GM23338 (cell line): ENCODE measurements at regions not wholly inside any gene's neighbourhood (a gene's known extent, or its start where the extent isn't known, plus 50 kb on each side); places are given as distances from the start of the nearest gene placed in this dataset.

Source experiments
- ATAC-seq: fragments of 200-7000 bp; cut with Tn5 transposase; 3 replicates; pipeline ENCODE4 v1.9.1; 2020
- DNase-seq: peaks from one replicate; pipeline ENCODE4 v3.0.0-alpha.2; 2015; ENCODE audit warnings: low spot score
- H2AFZ ChIP-seq: fragments of 200-600 bp; sonication (generic); 2 replicates; pipeline ENCODE4 v1.8.0; 2016; ENCODE audit warnings: antibody characterized with exemption, mild to moderate bottlenecking, moderate library complexity
- H3F3A ChIP-seq: fragments of 200-600 bp; sonication (generic); replicated peaks from 2 replicates; pipeline ENCODE4 v1.8.0; 2017; ENCODE audit warnings: antibody characterized with exemption, mixed run types, low read depth
- H3K27ac ChIP-seq: fragments of 200-600 bp; sonication (generic); 2 replicates; pipeline ENCODE4 v1.6.1; 2016; ENCODE audit warnings: low read depth
- H3K27me3 ChIP-seq: fragments of 200-600 bp; sonication (generic); 2 replicates; pipeline ENCODE4 v1.8.0; 2016; ENCODE audit warnings: mild to moderate bottlenecking, mixed run types, moderate library complexity; ENCODE audit not compliant: insufficient read depth
- H3K36me3 ChIP-seq: fragments of 200-600 bp; sonication (generic); 2 replicates; pipeline ENCODE4 v1.8.0; 2016; ENCODE audit warnings: mild to moderate bottlenecking; ENCODE audit not compliant: insufficient read depth
- H3K4me1 ChIP-seq: fragments of 200-600 bp; sonication (generic); 2 replicates; pipeline ENCODE4 v1.8.0; 2016; ENCODE audit warnings: mild to moderate bottlenecking, moderate library complexity; ENCODE audit not compliant: insufficient read depth
- H3K4me2 ChIP-seq: fragments of 200-600 bp; sonication (generic); 2 replicates; pipeline ENCODE4 v1.7.1; 2017; ENCODE audit warnings: mixed run types
- H3K4me3 ChIP-seq: fragments of 200-600 bp; sonication (generic); 2 replicates; pipeline ENCODE4 v1.6.1; 2016; ENCODE audit warnings: mixed run types
- H3K79me2 ChIP-seq: fragments of 200-600 bp; sonication (generic); replicated peaks from 2 replicates; pipeline ENCODE4 v1.8.0; 2017; ENCODE audit warnings: mild to moderate bottlenecking; ENCODE audit not compliant: insufficient read depth
- H3K9me2 ChIP-seq: fragments of 200-600 bp; sonication (generic); 2 replicates; pipeline ENCODE4 v1.8.0; 2017; ENCODE audit not compliant: insufficient read depth
- H4K20me1 ChIP-seq: fragments of 200-600 bp; sonication (generic); replicated peaks from 2 replicates; pipeline ENCODE4 v1.8.0; 2017; ENCODE audit warnings: mild to moderate bottlenecking; ENCODE audit not compliant: insufficient read depth
- H3K27ac Mint-ChIP-seq: 2 replicates; pipeline ENCODE4 v1.8.0; 2020; ENCODE audit warnings: inconsistent platforms, mild to moderate bottlenecking, moderate library complexity, mixed read lengths
- H3K27me3 Mint-ChIP-seq: 3 replicates; pipeline ENCODE4 v1.8.0; 2022; ENCODE audit warnings: low read depth, mild to moderate bottlenecking, moderate library complexity, mixed read lengths, inconsistent platforms; ENCODE audit not compliant: insufficient read depth, poor library complexity
- H3K36me3 Mint-ChIP-seq: 3 replicates; pipeline ENCODE4 v1.8.0; 2021; ENCODE audit warnings: low read depth, mild to moderate bottlenecking, inconsistent platforms, moderate library complexity, mixed read lengths
- H3K4me1 Mint-ChIP-seq: 3 replicates; pipeline ENCODE4 v1.8.0; 2020; ENCODE audit warnings: mild to moderate bottlenecking, inconsistent platforms, mixed read lengths
- H3K4me3 Mint-ChIP-seq: 3 replicates; pipeline ENCODE4 v1.8.0; 2021; ENCODE audit warnings: moderate library complexity, mild to moderate bottlenecking, inconsistent platforms, mixed read lengths
- H3K9me3 Mint-ChIP-seq: 3 replicates; pipeline ENCODE4 v1.8.0; 2020; ENCODE audit warnings: moderate library complexity, mild to moderate bottlenecking, inconsistent platforms, mixed read lengths
- CREB1 ChIP-seq: fragments of 250-450 bp; sonication (Bioruptor Pico); IDR thresholded peaks from 2 replicates; pipeline ENCODE4 v1.5.0; 2020; ENCODE audit warnings: low read depth, mild to moderate bottlenecking, moderate library complexity
- EZH2 ChIP-seq: fragments of 200-600 bp; sonication (generic); IDR thresholded peaks from one replicate; pipeline ENCODE4 v1.8.0; 2017; ENCODE audit warnings: antibody characterized with exemption, mild to moderate bottlenecking, low read depth; ENCODE audit not compliant: unreplicated experiment
- EZH2phosphoT487 ChIP-seq: fragments of 200-600 bp; sonication (generic); IDR thresholded peaks from one replicate; pipeline ENCODE4 v1.8.1; 2018; ENCODE audit warnings: antibody characterized with exemption; ENCODE audit not compliant: unreplicated experiment
- JUNB ChIP-seq: IDR thresholded peaks from one replicate; pipeline ENCODE4 v1.6.1; 2016; ENCODE audit warnings: antibody characterized with exemption; ENCODE audit not compliant: unreplicated experiment
- POLR2AphosphoS5 ChIP-seq: IDR thresholded peaks from 2 replicates; pipeline ENCODE4 v1.6.1; 2016; ENCODE audit warnings: antibody characterized with exemption, low read depth
- STAT1 ChIP-seq: IDR thresholded peaks from one replicate; pipeline ENCODE4 v1.6.1; 2016; ENCODE audit warnings: antibody characterized with exemption; ENCODE audit not compliant: unreplicated experiment
- ZNF114 ChIP-seq: fragments of 250-450 bp; sonication (Bioruptor Pico); IDR thresholded peaks from 2 replicates; pipeline ENCODE4 v1.5.0; 2020; ENCODE audit warnings: mild to moderate bottlenecking, moderate library complexity
- ZNF462 ChIP-seq: fragments of 250-450 bp; sonication (Bioruptor Pico); IDR thresholded peaks from 2 replicates; pipeline ENCODE4 v1.5.0; 2020; ENCODE audit warnings: mild to moderate bottlenecking, moderate library complexity
- TF ChIP-seq, protein P1 (sequence below), 2 experiments: fragments of 200-600 bp in 1 of 2; sonication (generic) in 1 of 2; conservative IDR thresholded peaks; 2 replicates each; pipeline versions ENCODE4 v1.5.1 to v1.6.1; 2016 to 2017; ENCODE audit warnings: antibody characterized with exemption in 2 of 2, low read depth in 2 of 2, mild to moderate bottlenecking in 2 of 2, moderate library complexity in 1 of 2

DNA sequence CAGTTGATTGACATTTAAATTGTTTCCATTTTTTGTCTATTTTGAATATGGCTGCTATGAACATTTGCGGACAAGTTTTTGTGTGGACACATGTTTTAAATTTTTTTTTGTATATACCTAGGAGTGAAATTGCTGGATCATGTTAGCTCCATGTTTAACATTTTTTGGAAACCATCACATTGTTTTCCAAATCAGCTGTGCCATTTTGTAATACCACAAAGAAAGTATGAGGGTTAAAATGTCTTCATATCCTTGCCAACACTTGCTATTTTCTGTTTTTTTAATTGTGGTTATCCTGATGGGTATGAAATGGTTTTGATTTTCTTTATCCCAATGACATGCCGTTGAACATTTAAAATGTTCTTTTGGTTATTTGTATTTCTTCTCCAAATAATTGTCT lies 52.1 kb downstream of the CARTPT start:
- ATAC-seq = no peak
- H3K27me3 ChIP-seq = no peaks in the 10 kb centered on the region
- DNase-seq = no peak
- peaks cover 7% of the 10 kb centered on the region; the same call in 1 of the 2 replicates for H3K4me1 ChIP-seq
- H3K27ac ChIP-seq = no peak overlapping the region
- H4K20me1 ChIP-seq = no peaks in the 10 kb centered on the region
- H3K36me3 Mint-ChIP-seq = no peaks in the 10 kb centered on the region
- H3K79me2 ChIP-seq = no peaks in the 10 kb centered on the region
- TF ChIP-seq ZNF114 (CRISPR knock-in tag) = no peak
- TF ChIP-seq ZNF462 (CRISPR knock-in tag) = no peak
- TF ChIP-seq POLR2AphosphoS5 = no peak
- no peak for TF ChIP-seq JUNB
- TF ChIP-seq EZH2 = no peak
- no peak for TF ChIP-seq STAT1
- TF ChIP-seq, protein P1, sequence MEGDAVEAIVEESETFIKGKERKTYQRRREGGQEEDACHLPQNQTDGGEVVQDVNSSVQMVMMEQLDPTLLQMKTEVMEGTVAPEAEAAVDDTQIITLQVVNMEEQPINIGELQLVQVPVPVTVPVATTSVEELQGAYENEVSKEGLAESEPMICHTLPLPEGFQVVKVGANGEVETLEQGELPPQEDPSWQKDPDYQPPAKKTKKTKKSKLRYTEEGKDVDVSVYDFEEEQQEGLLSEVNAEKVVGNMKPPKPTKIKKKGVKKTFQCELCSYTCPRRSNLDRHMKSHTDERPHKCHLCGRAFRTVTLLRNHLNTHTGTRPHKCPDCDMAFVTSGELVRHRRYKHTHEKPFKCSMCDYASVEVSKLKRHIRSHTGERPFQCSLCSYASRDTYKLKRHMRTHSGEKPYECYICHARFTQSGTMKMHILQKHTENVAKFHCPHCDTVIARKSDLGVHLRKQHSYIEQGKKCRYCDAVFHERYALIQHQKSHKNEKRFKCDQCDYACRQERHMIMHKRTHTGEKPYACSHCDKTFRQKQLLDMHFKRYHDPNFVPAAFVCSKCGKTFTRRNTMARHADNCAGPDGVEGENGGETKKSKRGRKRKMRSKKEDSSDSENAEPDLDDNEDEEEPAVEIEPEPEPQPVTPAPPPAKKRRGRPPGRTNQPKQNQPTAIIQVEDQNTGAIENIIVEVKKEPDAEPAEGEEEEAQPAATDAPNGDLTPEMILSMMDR (conservative IDR thresholded peaks at IDR 0.05; ENCODE audit: low read depth in 2 of 2) = no peak
- no peak for TF ChIP-seq CREB1 (CRISPR knock-in tag)
- no peak for TF ChIP-seq EZH2phosphoT487
- peaks cover 3% of the 10 kb centered on the region for H3K27me3 Mint-ChIP-seq
- H3F3A ChIP-seq = no peaks in the 10 kb centered on the region
- H2AFZ ChIP-seq = no peak overlapping the region
- H3K9me3 Mint-ChIP-seq = no peaks in the 10 kb centered on the region
- no peak overlapping the region for H3K4me2 ChIP-seq
- no peaks in the 10 kb centered on the region for H3K36me3 ChIP-seq
- peaks cover 19% of the 10 kb centered on the region for H3K4me1 Mint-ChIP-seq
- H3K4me3 Mint-ChIP-seq = no peak overlapping the region
- H3K9me2 ChIP-seq = no peaks in the 10 kb centered on the region
- H3K27ac Mint-ChIP-seq = no peak overlapping the region
- H3K4me3 ChIP-seq = no peak overlapping the region
